GM13976 (cell line): ENCODE measurements at regions not wholly inside any gene's neighbourhood (a gene's known extent, or its start where the extent isn't known, plus 50 kb on each side); places are given as distances from the start of the nearest gene placed in this dataset.

Experiments
- DNase-seq: peaks from one replicate; pipeline ENCODE4 v3.0.0; 2012; ENCODE audit warnings: low spot score
- in situ Hi-C: fragments of 300-500 bp; cut with MboI; formaldehyde crosslinking; loops from one replicate; pipeline ENCODE4 v1.12.0; 2022; ENCODE audit warnings: low sequenced_read_pairs, mixed read lengths, inconsistent platforms; ENCODE audit not compliant: unreplicated experiment
- TF ChIP-seq, protein P1 (sequence below): IDR thresholded peaks from 2 replicates; pipeline ENCODE4 v1.5.1; 2012; ENCODE audit warnings: borderline replicate concordance, mild to moderate bottlenecking; ENCODE audit not compliant: insufficient read depth; ENCODE audit errors: extremely low read depth, missing control alignments, control extremely low read depth

DNA sequence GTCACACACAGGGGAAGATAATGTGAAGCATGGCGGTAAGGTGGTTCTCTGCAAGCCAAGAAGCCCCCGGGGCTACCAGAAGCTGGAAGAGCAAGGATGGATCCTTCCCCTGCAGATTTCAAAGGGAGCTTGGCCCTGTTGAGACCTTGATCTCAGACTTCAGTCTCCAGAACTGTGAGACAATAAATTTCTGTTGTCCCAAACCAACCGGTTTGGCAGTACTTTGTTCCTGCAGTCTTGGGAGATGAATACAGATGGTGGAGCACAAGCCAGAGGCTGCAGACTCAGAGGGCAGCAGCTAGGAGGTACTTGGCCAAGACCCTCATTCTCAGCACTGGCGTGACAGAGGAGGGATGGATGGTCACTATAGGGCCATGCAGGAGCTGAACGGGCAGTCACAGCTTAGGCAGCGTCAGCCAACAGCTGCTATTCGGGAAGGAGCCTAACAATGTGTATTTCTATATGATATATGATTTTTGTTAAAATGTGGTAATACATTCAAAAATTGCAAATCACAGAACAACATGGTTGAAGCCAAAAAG, 387.3 kb downstream of the TNS3 start:
- TF ChIP-seq, protein P1, sequence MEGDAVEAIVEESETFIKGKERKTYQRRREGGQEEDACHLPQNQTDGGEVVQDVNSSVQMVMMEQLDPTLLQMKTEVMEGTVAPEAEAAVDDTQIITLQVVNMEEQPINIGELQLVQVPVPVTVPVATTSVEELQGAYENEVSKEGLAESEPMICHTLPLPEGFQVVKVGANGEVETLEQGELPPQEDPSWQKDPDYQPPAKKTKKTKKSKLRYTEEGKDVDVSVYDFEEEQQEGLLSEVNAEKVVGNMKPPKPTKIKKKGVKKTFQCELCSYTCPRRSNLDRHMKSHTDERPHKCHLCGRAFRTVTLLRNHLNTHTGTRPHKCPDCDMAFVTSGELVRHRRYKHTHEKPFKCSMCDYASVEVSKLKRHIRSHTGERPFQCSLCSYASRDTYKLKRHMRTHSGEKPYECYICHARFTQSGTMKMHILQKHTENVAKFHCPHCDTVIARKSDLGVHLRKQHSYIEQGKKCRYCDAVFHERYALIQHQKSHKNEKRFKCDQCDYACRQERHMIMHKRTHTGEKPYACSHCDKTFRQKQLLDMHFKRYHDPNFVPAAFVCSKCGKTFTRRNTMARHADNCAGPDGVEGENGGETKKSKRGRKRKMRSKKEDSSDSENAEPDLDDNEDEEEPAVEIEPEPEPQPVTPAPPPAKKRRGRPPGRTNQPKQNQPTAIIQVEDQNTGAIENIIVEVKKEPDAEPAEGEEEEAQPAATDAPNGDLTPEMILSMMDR = no peak
- no peak for DNase-seq
- in situ Hi-C loops = loop anchor here (25.0 kb wide), 2 partner anchors 832 to 1282 kb away; partner anchors contain the start of gene IGFBP3

DNA sequence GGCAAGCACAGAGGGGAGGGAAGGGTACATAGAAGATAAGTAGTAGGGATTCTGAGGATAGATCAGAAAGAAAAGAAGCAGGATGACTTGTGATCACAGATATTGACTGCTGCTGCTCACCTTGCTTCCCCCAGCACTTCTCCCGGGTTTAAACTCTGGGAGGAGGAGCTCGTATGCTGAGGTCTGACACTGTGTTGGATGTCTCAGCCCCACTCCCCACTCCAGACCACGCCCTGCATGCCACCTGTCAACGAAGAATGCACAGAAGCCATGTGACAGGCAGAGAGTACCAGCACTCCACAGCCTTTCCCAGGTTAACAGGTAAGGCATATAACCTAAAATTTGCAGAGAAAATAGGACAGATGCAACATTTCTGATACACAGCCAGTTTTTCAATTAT, 388.9 kb downstream of the TNS3 start:
- in situ Hi-C loops = loop anchor here (25.0 kb wide), 2 partner anchors 831 to 1281 kb away; partner anchors contain the start of gene IGFBP3
- DNase-seq = no peak

DNA sequence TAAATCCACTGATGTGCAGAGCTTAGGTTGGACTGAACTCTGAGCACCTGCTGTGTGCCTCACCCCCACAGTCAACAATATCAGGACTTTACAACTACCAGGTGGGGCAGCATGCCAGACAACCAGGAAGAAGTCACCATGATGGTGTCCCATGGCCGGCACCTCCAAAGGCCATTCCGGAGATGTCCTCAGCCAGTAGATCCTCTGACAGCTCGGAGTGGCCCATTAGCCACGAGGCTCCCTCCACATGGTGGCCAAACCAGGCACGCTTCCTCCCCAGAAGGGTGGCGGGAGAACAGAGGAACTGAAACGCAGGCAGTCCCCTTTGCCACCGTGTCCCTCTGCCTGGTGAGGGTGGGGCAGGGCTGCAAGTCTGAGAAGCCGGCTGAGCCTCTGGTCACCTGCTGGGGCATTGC, 390.0 kb downstream of the TNS3 start:
- TF ChIP-seq, protein P1 = no peak
- DNase-seq = no peak
- in situ Hi-C loops = loop anchor here (25.0 kb wide), 2 partner anchors 830 to 1280 kb away; partner anchors contain the start of gene IGFBP3

More for the DNA sequence above, 388.9 kb downstream of the TNS3 start:
- TF ChIP-seq, protein P1 = no peak

DNA sequence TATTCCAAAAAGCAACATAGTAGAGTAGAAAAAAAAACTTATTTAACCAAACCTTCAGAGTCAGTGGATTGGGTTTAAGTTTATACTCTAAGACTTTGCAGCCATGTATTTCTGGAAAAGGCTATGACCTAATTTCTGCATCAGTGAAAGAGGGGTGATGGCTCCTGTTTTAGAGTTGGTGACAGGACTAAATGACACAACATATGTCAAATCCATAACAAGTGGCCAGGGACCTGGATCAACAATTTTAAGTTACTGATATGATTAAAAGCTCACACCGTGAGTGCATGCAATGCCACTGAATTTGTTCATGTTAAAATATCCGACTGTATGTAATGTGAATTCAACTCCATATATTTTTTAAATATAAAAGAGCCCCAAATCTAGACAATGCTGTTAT, 390.6 kb downstream of the TNS3 start:
- TF ChIP-seq, protein P1 = no peak
- in situ Hi-C loops = loop anchor here (25.0 kb wide), 2 partner anchors 829 to 1279 kb away; partner anchors contain the start of gene IGFBP3
- no peak for DNase-seq

DNA sequence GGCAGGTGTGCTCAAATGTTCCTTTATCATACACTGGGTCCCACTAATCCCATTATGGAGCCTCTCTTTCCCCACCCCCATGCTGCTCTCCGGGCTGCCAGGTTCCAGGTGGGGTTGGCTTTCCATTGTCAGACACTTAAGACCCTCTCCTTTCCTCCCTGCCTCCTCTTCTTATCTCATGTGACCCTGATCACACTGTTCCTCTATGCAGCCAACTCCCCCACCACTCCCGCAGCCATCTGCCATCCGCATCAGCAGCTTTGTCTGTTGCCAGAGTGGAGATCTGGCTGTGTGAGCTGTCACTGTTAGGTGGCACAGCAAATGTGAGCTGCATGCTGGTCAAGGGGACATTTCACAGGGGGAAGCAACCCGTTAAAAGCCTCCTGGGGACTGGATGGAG, 391.4 kb downstream of the TNS3 start:
- in situ Hi-C loops = loop anchor here (25.0 kb wide), 2 partner anchors 828 to 1278 kb away; partner anchors contain the start of gene IGFBP3
- DNase-seq = no peak
- TF ChIP-seq, protein P1 = no peak

DNA sequence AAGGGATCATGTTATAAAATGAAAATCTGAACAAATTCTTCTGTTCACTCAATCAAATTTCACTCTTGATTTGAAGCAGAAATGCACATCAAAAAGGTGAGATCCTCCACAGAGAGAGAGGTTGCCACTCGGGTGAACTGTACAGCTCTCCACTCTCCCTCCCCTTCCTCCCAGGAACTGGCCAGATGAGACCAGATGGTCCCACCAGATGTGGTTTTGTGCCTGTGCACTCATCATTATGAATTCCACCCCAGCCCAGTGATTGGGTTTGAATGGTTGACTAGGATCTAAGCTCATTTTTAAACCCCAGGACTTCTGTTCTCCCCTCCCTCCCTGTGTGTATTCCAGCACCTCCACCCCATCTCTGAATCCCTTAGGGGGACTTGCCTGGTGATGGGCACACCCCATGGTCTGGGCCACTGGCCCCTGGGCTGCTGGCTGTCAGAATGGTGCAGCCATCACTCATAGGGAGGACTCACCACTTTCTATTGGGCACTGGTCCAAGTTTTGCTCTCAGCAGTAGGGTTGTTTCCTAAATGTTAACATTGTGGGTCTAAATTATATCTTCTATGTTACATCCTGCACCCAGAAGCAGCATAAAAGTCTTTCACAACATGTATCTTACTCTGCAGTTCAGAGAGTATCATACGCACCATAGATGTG, 393.1 kb downstream of the TNS3 start:
- in situ Hi-C loops = loop anchor here (25.0 kb wide), 2 partner anchors 826 to 1276 kb away; partner anchors contain the start of gene IGFBP3
- TF ChIP-seq, protein P1 = no peak
- DNase-seq = no peak
